Vagina (tissue), 2 donors: ENCODE measurements at regions not wholly inside any gene's neighbourhood (a gene's known extent, or its start where the extent isn't known, plus 50 kb on each side); places are given as distances from the start of the nearest gene placed in this dataset.

Experiments
- POLR2AphosphoS5 ChIP-seq, 2 donors: sonication (generic); formaldehyde crosslinking; IDR thresholded peaks; one replicate each; pipeline ENCODE4 v1.9.0; 2017; ENCODE audit warnings: antibody characterized with exemption in 2 of 2, mild to moderate bottlenecking in 2 of 2, low read depth in 1 of 2; ENCODE audit not compliant: insufficient read depth in 1 of 2
- TF ChIP-seq, protein P1 (sequence below), 3 experiments: fragments of 450-650 bp in 2 of 3; fragments of 200-600 bp in 1 of 3; sonication (generic) in 1 of 3; IDR thresholded peaks; one replicate each; pipeline ENCODE4 v1.5.1; 2017 to 2019; ENCODE audit warnings: antibody characterized with exemption in 3 of 3, mild to moderate bottlenecking in 2 of 3, moderate library complexity in 2 of 3

DNA sequence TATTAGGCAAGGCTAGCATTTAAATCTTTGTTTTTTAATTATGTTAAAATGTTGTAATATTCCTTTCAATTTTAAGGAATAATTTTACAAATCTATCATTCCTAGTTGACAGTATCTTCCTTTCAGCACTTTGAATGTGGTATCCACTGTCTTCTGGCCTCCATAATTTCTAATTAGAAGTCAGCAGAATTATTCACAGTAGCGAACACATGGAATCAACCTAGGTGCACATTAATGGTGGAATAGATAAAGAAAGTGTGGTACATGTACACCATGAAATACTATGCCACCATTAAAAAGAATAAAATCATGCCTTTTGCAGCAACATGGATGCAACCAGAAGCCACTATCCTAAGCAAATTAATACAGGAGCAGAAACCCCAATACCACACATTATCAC, 1887.8 kb downstream of the PCDH7 start:
- TF ChIP-seq, protein P1, sequence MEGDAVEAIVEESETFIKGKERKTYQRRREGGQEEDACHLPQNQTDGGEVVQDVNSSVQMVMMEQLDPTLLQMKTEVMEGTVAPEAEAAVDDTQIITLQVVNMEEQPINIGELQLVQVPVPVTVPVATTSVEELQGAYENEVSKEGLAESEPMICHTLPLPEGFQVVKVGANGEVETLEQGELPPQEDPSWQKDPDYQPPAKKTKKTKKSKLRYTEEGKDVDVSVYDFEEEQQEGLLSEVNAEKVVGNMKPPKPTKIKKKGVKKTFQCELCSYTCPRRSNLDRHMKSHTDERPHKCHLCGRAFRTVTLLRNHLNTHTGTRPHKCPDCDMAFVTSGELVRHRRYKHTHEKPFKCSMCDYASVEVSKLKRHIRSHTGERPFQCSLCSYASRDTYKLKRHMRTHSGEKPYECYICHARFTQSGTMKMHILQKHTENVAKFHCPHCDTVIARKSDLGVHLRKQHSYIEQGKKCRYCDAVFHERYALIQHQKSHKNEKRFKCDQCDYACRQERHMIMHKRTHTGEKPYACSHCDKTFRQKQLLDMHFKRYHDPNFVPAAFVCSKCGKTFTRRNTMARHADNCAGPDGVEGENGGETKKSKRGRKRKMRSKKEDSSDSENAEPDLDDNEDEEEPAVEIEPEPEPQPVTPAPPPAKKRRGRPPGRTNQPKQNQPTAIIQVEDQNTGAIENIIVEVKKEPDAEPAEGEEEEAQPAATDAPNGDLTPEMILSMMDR (IDR thresholded peaks at IDR 0.05), result no peak
- TF ChIP-seq POLR2AphosphoS5 (IDR thresholded peaks at IDR 0.05; ENCODE audit: insufficient read depth in 1 of 2, low read depth in 1 of 2), result no peak
